ENCODE measurements at regions not wholly inside any gene's neighbourhood (a gene's known extent, or its start where the extent isn't known, plus 50 kb on each side); places are given as distances from the start of the nearest gene placed in this dataset.

DNA sequence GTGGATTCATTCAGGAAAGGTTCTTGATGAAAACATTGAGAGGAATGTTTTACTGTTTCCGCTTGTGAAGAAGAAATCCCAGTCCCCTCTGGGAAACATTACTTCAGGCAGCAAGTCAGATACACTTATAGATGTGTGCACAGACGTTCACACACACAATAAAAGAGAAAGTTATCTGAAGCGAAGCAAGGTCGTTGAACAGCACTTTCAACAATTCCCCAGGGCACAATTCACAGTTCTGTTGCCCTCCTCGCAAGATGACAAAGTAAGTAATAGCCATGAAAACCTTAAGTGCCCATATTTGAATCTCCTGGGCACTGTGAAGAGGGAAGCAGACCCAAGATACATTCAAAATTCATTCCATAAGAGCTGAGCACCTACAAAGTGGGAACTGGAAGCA, 156.6 kb upstream of the CAND1 start:
- Mint-ChIP-seq H3K4me3 (no peak overlapping the region), H3K27me3 (peaks cover 31% of the 10 kb centered on the region), H3K36me3 (ENCODE audit: low read depth) (no peaks in the 10 kb centered on the region), H3K4me1 (ENCODE audit: low read depth) (no peaks in the 10 kb centered on the region), H3K9me3 (no peaks in the 10 kb centered on the region), H3K27ac (no peak overlapping the region)
- DNase-seq, result no peak

- no peaks in the 10 kb centered on the region for H3K36me3 Mint-ChIP-seq (ENCODE audit: low read depth)
- no peak overlapping the region for H3K4me3 Mint-ChIP-seq
- H3K27me3 Mint-ChIP-seq, result peaks cover 26% of the 10 kb centered on the region
- H3K4me1 Mint-ChIP-seq (ENCODE audit: low read depth), result no peaks in the 10 kb centered on the region
- DNase-seq, result no peak
- H3K9me3 Mint-ChIP-seq, result no peaks in the 10 kb centered on the region
- no peak overlapping the region for H3K27ac Mint-ChIP-seq
Observed at GRCh38 chr12:67116134-67116533, 153.0 kb upstream of the CAND1 start.

DNA sequence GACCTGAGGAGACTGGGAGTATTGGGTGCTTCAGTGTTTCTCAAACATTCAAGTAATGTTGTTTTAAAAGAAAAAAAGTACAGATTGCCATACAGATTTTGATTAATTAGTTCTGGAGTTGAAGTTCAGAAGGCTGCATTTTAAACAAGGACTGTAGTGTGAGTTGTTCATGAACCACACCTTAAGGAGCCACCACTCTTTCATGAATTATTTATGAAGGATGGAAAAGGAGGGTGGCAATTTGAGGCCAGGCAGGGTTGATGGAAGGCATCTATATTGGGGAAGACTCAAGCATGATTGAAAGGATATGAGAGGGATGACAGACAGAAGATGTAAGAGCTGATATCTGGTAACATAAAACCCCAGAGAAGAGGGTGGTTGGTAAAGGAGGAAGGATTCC, 146.6 kb upstream of the CAND1 start:
- Mint-ChIP-seq H3K27me3 (peaks cover 29% of the 10 kb centered on the region), H3K4me1 (ENCODE audit: low read depth) (no peaks in the 10 kb centered on the region), H3K36me3 (ENCODE audit: low read depth) (no peaks in the 10 kb centered on the region), H3K27ac (no peak overlapping the region), H3K4me3 (no peak overlapping the region), H3K9me3 (no peaks in the 10 kb centered on the region)
- no peak for DNase-seq

DNA sequence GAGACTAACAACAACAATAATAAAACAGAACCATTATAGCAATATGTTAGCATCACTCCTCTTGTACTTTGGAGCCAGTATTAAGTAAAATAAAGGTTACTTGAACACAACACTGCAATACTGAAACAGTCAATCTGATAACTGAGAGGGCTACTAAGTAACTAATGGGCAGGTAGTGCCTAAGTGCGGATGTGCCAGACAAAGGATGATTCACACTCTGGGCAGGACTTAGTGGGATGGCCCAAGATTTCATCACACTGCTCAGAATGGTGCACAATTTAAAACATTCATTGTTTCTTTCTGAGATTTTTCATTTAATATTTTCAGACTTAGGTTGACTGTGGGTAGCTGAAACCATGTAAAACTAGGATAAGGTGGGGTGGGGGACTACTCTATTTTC, 131.9 kb upstream of the CAND1 start:
- no peak for DNase-seq
- H3K36me3 Mint-ChIP-seq (ENCODE audit: low read depth), result no peaks in the 10 kb centered on the region

DNA sequence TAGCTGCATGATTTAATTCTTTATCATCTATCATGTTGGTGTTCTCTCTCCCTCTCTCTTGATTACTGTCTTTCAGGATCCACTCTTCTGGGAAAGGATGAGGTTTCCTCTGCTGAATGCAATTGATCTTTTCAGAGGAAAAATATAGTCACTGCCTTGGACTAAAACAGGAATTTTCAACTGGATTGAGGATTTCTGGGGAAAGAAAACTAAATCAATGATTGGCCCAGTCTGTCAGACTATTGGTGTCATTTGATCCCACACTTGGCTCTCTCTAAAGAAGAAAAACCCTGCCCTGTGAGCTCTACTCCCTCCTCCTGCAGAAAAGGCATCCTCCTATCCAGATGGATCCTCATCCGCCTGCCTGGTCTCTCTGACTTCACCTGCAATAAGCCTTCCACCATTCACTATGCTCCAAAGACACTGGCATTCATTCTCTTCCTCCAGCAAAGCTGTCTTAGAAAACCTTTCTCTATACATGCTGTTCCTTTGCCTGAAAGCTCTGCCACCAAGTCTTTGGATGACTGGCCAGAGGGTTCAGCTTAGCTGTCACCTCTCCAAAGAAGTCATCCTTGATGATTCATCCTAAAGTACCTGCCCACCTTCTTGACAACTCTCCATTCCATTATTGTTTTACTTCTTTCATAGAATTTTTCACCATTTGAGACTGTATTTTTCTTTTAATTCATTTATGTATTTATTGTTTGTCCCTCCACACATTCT, 127.7 kb upstream of the CAND1 start:
- Mint-ChIP-seq H3K27ac (no peak overlapping the region), H3K9me3 (no peaks in the 10 kb centered on the region), H3K27me3 (peaks cover 34% of the 10 kb centered on the region), H3K4me3 (no peak overlapping the region), H3K4me1 (ENCODE audit: low read depth) (peaks cover 4% of the 10 kb centered on the region), H3K36me3 (ENCODE audit: low read depth) (no peaks in the 10 kb centered on the region)
- no peak for DNase-seq

More for the DNA sequence above, 131.9 kb upstream of the CAND1 start:
- peaks cover 4% of the 10 kb centered on the region for H3K4me1 Mint-ChIP-seq (ENCODE audit: low read depth)
- H3K4me3 Mint-ChIP-seq, result no peak overlapping the region
- peaks cover 37% of the 10 kb centered on the region for H3K27me3 Mint-ChIP-seq
- H3K9me3 Mint-ChIP-seq, result no peaks in the 10 kb centered on the region
- H3K27ac Mint-ChIP-seq, result no peak overlapping the region

DNA sequence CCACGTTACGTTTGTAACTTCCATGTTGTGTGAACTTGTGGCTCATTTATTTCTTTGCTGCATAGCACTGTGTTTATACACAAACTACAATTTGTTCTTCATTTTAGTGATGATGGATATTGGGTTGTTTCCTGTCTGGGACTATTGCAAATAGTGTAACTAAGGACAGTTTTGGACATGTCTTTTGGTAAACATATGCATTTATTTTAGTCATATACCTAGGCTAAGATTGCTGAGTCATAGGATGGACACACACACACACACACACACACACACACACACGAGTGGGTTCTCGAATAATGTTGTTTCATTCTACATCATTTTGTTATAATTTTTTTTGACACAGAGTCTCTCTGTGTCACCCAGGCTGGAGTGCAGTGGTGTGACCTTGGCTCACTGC, 123.5 kb upstream of the CAND1 start:
- Mint-ChIP-seq H3K9me3 (no peaks in the 10 kb centered on the region), H3K4me1 (ENCODE audit: low read depth) (peaks cover 9% of the 10 kb centered on the region), H3K36me3 (ENCODE audit: low read depth) (no peaks in the 10 kb centered on the region), H3K27me3 (peaks cover 12% of the 10 kb centered on the region), H3K27ac (no peak overlapping the region), H3K4me3 (no peak overlapping the region)
- no peak for DNase-seq

- H3K27ac Mint-ChIP-seq, result no peak overlapping the region
- peaks cover 5% of the 10 kb centered on the region for H3K4me1 Mint-ChIP-seq (ENCODE audit: low read depth)
- H3K4me3 Mint-ChIP-seq, result no peak overlapping the region
- no peak for DNase-seq
- H3K9me3 Mint-ChIP-seq, result no peaks in the 10 kb centered on the region
- no peaks in the 10 kb centered on the region for H3K36me3 Mint-ChIP-seq (ENCODE audit: low read depth)
- peaks cover 5% of the 10 kb centered on the region for H3K27me3 Mint-ChIP-seq
Observed at GRCh38 chr12:67147030-67147429, 122.1 kb upstream of the CAND1 start.

DNA sequence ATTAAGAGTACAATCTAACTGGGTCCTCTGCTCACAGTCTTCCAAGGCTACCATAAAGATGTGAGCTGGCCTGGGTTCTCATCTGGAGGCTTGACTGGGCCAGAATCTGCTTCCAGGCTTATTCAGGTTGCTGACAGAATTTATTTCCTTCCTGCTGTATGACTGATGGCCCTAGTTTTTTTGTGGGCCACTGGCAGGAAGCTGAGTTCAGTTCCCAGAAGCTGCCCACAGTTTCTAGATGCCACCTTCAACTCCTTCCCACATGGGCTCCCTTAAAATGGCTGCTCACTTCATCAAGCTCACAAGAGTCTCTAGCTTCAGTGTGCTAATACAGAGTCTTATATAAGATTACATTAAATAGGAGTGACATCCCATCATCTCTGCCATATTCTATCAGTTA, 121.7 kb upstream of the CAND1 start:
- Mint-ChIP-seq H3K9me3 (no peaks in the 10 kb centered on the region), H3K4me1 (ENCODE audit: low read depth) (peaks cover 5% of the 10 kb centered on the region), H3K27ac (no peak overlapping the region), H3K27me3 (peaks cover 1% of the 10 kb centered on the region), H3K4me3 (no peak overlapping the region), H3K36me3 (ENCODE audit: low read depth) (no peaks in the 10 kb centered on the region)
- DNase-seq, result no peak

GRCh38 chr12:67148265-67148664, 120.9 kb upstream of the CAND1 start:
- no peak overlapping the region for H3K4me3 Mint-ChIP-seq
- no peaks in the 10 kb centered on the region for H3K27me3 Mint-ChIP-seq
- H3K27ac Mint-ChIP-seq, result no peak overlapping the region
- peaks cover 5% of the 10 kb centered on the region for H3K4me1 Mint-ChIP-seq (ENCODE audit: low read depth)
- no peaks in the 10 kb centered on the region for H3K9me3 Mint-ChIP-seq
- H3K36me3 Mint-ChIP-seq (ENCODE audit: low read depth), result no peaks in the 10 kb centered on the region
- no peak for DNase-seq

DNA sequence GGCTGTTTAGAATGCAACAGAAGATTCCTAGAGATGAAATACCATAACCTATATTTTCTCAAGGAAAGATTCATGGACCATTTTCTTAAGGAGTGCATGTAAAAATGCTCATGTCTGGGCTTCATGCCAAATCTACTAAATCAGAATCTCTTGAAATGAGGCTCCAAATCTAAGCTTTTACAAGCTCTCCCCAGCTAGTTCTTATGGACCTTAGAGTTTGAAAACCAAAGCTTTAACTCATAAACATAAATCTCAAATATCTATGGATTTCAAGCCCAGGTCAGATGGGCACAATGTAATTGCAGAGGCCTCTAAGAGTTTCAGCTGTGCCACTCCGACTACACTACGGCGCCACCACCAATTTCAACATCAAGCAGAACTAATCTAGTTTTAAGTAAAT, 117.3 kb upstream of the CAND1 start:
- Mint-ChIP-seq H3K9me3 (no peaks in the 10 kb centered on the region), H3K4me1 (ENCODE audit: low read depth) (peaks cover 5% of the 10 kb centered on the region), H3K27me3 (peaks cover 7% of the 10 kb centered on the region), H3K36me3 (ENCODE audit: low read depth) (no peaks in the 10 kb centered on the region), H3K27ac (no peak overlapping the region), H3K4me3 (no peak overlapping the region)
- no peak for DNase-seq

- DNase-seq, result no peak
- H3K27me3 Mint-ChIP-seq, result peaks cover 7% of the 10 kb centered on the region
- H3K36me3 Mint-ChIP-seq (ENCODE audit: low read depth), result no peaks in the 10 kb centered on the region
- H3K9me3 Mint-ChIP-seq, result no peaks in the 10 kb centered on the region
- H3K4me1 Mint-ChIP-seq (ENCODE audit: low read depth), result peaks cover 3% of the 10 kb centered on the region
- H3K27ac Mint-ChIP-seq, result no peak overlapping the region
- no peak overlapping the region for H3K4me3 Mint-ChIP-seq
Observed at GRCh38 chr12:67152451-67152850, 116.7 kb upstream of the CAND1 start.

DNA sequence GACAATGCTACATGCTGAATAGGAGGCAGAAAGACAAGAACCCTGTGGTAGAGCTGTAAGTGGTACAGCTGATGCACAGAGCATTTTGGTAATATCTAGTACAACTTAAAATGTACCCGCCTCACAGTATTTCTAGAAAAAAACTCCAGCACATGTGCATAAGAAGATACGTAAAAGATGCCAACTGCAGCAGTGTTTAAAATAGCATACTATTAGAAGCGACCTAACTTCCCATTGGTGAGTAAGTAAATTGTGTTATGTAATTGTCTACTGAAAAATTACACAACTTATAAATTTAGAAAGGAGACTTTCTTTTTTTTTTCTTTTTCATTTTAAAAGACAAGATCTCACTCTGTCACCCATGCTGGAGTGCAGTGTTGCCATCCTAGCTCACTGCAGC, 114.3 kb upstream of the CAND1 start:
- no peak overlapping the region for H3K4me3 Mint-ChIP-seq
- DNase-seq, result no peak
- H3K27me3 Mint-ChIP-seq, result peaks cover 7% of the 10 kb centered on the region
- H3K4me1 Mint-ChIP-seq (ENCODE audit: low read depth), result no peaks in the 10 kb centered on the region
- H3K9me3 Mint-ChIP-seq, result no peaks in the 10 kb centered on the region
- H3K27ac Mint-ChIP-seq, result no peak overlapping the region
- no peaks in the 10 kb centered on the region for H3K36me3 Mint-ChIP-seq (ENCODE audit: low read depth)

DNA sequence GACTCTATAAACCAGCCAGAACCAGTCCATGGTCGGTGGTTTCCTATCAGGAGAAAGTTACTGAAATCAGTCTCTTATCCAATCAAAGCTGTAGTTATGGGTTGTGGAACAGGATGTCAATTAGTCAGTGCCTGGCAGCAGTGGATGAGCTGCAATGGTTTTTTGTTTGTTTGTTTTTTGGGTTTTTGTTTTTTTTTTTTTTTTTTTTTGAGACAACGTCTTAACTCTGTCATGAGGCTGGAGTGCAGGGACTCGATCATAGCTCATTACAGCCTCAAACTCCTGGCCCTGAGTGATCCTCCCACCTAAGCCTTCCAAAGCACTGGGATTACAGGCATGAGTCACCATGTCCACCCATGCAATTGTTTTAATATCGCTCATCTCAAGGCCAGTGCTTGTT, 113.3 kb upstream of the CAND1 start:
- H3K4me3 Mint-ChIP-seq, result no peak overlapping the region
- H3K36me3 Mint-ChIP-seq (ENCODE audit: low read depth), result no peaks in the 10 kb centered on the region
- H3K27me3 Mint-ChIP-seq, result peaks cover 10% of the 10 kb centered on the region
- no peaks in the 10 kb centered on the region for H3K9me3 Mint-ChIP-seq
- DNase-seq, result no peak
- no peak overlapping the region for H3K27ac Mint-ChIP-seq
- H3K4me1 Mint-ChIP-seq (ENCODE audit: low read depth), result no peaks in the 10 kb centered on the region

DNA sequence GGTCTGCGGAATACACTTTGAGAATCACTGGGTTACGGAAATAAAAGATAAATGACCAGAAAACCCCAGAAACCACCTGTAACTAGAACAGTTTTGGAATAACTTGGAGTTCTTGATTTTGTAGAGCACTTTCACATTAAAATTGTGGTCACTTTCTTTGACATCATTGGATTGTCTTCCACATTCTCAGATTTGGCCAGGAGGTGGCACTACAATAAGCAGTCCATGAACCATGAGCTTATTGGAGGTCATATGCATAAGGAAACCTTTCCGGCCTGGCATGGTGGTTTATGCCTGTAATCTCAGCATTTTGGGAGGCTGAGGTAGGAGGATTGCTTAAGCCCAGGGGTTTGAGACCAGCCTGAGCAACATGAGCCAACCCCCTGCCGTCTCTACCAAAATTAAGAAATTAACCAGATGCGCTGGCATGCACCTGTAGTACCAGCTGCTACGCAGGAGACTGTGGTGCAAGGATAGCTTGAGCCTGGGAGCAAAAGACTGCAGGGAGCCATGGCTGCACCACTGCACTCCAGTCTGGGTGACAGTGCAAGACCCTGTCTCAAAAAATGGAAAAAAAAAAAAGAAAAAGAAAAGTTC, 107.7 kb upstream of the CAND1 start:
- Mint-ChIP-seq H3K9me3 (no peaks in the 10 kb centered on the region), H3K27me3 (peaks cover 17% of the 10 kb centered on the region), H3K36me3 (ENCODE audit: low read depth) (no peaks in the 10 kb centered on the region), H3K4me3 (no peak overlapping the region), H3K27ac (no peak overlapping the region), H3K4me1 (ENCODE audit: low read depth) (peaks cover 1% of the 10 kb centered on the region)
- DNase-seq, result no peak

GRCh38 chr12:67173258-67173657, 95.9 kb upstream of the CAND1 start:
- DNase-seq, result no peak
- Mint-ChIP-seq H3K4me3 (no peak overlapping the region), H3K36me3 (ENCODE audit: low read depth) (no peaks in the 10 kb centered on the region), H3K9me3 (no peaks in the 10 kb centered on the region), H3K27ac (no peak overlapping the region), H3K27me3 (peaks cover 42% of the 10 kb centered on the region), H3K4me1 (ENCODE audit: low read depth) (no peaks in the 10 kb centered on the region)

All from activated T-cell treated with anti-CD3 and anti-CD28 coated beads, Interleukin-2, amount 50 U/mL, for 24 hours (primary cell).